K562 (cell line): ENCODE measurements at regions not wholly inside any gene's neighbourhood (a gene's known extent, or its start where the extent isn't known, plus 50 kb on each side); places are given as distances from the start of the nearest gene placed in this dataset.

ENCODE experiments used
- ATAC-seq: fragments of 200-7000 bp; cut with Tn5 transposase; 3 replicates; pipeline ENCODE4 v1.9.1; 2020; ENCODE audit warnings: moderate library complexity
- BruUV-seq: library from RNA; stranded (reverse); fragments of 400-500 nt; replicated peaks from 2 replicates; lab custom pipeline; 2021; lab: Mats Ljungman, UMichigan
- CTCF ChIA-PET: fragments of 300-600 bp; formaldehyde crosslinking; extraction: SDS; loops from one replicate; lab custom pipeline; 2021; ENCODE audit warnings: low intra/inter-chr PET ratio; lab: Yijun Ruan, JAX
- POLR2A ChIA-PET: fragments of 300-600, 350-650 bp; sonication (Branson Sonifier 250); formaldehyde crosslinking; extraction: SDS; loops from one replicate; lab custom pipeline; 2021; ENCODE audit warnings: antibody characterized with exemption, inconsistent platforms; lab: Yijun Ruan, JAX
- DNase-seq, 4 experiments: peaks; one replicate each; pipeline versions ENCODE4 v3.0.0 to v3.0.0-alpha.2; 2011 to 2018; ENCODE audit warnings: low spot score in 3 of 4, mixed read lengths in 3 of 4; ENCODE audit errors: extremely low read depth in 1 of 4
- FAIRE-seq: peaks from 2 replicates; lab custom pipeline; 2011; peaks lifted over from hg19 to GRCh38; lab: Jason Lieb, UNC
- H2AFZ ChIP-seq: 2 replicates; pipeline ENCODE4 v1.6.0; 2011; ENCODE audit warnings: low read depth, low read length, control low read depth, inconsistent platforms
- H3K27ac ChIP-seq: fragments of 200-600 bp; 3 replicates; pipeline ENCODE4 v1.8.0; 2011; ENCODE audit warnings: low read depth, mild to moderate bottlenecking, control low read depth, inconsistent platforms, low read length, moderate library complexity, mixed read lengths; ENCODE audit errors: extremely low read depth
- H3K27me3 ChIP-seq, 2 experiments: fragments of 300-600 bp in 1 of 2; 2 replicates in 1 of 2; 3 replicates in 1 of 2; pipeline versions ENCODE4 v1.6.0 to v1.8.0; 2011; ENCODE audit warnings: inconsistent platforms in 2 of 2, low read length in 2 of 2, mild to moderate bottlenecking in 1 of 2, mixed read lengths in 1 of 2, moderate library complexity in 1 of 2; ENCODE audit not compliant: control insufficient read depth in 2 of 2, insufficient read depth in 2 of 2
- H3K36me3 ChIP-seq: fragments of 300-600 bp; 3 replicates; pipeline ENCODE4 v1.8.0; 2011; ENCODE audit warnings: mild to moderate bottlenecking, low read length, inconsistent platforms; ENCODE audit not compliant: control insufficient read depth, insufficient read depth
- H3K4me1 ChIP-seq, 2 experiments: fragments of 200-600 bp in 1 of 2; replicated peaks in 1 of 2; 2 replicates in 1 of 2; 3 replicates in 1 of 2; pipeline versions ENCODE4 v1.5.1 to v1.8.0; 2011; ENCODE audit warnings: inconsistent platforms in 2 of 2, low read length in 2 of 2, mild to moderate bottlenecking in 1 of 2, mixed read lengths in 1 of 2, moderate library complexity in 1 of 2; ENCODE audit not compliant: control insufficient read depth in 2 of 2, insufficient read depth in 2 of 2
- H3K4me2 ChIP-seq: 2 replicates; pipeline ENCODE4 v1.6.1; 2011; ENCODE audit warnings: low read length, control low read depth, inconsistent platforms, mixed read lengths; ENCODE audit not compliant: insufficient read depth
- H3K4me3 ChIP-seq: fragments of 200-600 bp; sonication (generic), shearing (Covaris generic); 2 replicates; pipeline ENCODE4 v1.5.1; 2016; ENCODE audit warnings: control low read depth, inconsistent platforms
- H3K79me2 ChIP-seq: fragments of 200-600 bp; 3 replicates; pipeline ENCODE4 v1.8.0; 2011; ENCODE audit warnings: low read length, inconsistent platforms; ENCODE audit not compliant: control insufficient read depth, insufficient read depth
- H3K9ac ChIP-seq, 2 experiments: 2 replicates each; pipeline versions ENCODE4 v1.6.0 to v1.6.1; 2011; ENCODE audit warnings: low read depth in 2 of 2, low read length in 2 of 2, control low read depth in 1 of 2, inconsistent platforms in 1 of 2, mild to moderate bottlenecking in 1 of 2, mixed read lengths in 1 of 2; ENCODE audit not compliant: insufficient read depth in 1 of 2
- H3K9me1 ChIP-seq: one replicate; pipeline ENCODE4 v1.6.0; 2011; ENCODE audit warnings: inconsistent platforms, mild to moderate bottlenecking, low read length, moderate library complexity; ENCODE audit not compliant: control insufficient read depth, insufficient read depth
- H3K9me3 ChIP-seq: replicated peaks from 2 replicates; pipeline ENCODE4 v1.5.1; 2011; ENCODE audit warnings: low read depth, low read length, inconsistent platforms; ENCODE audit not compliant: control insufficient read depth, insufficient read depth
- H4K20me1 ChIP-seq: replicated peaks from 2 replicates; pipeline ENCODE4 v1.6.1; 2011; ENCODE audit warnings: low read length, inconsistent platforms, mixed read lengths; ENCODE audit not compliant: control insufficient read depth, insufficient read depth
- CEBPZ ChIP-seq: fragments of 150-350 bp; IDR thresholded peaks from 2 replicates; pipeline ENCODE4 v1.6.1; 2014; ENCODE audit warnings: low read depth, mild to moderate bottlenecking, low read length, borderline replicate concordance
- JUNB ChIP-seq: fragments of 450-650 bp; formaldehyde crosslinking; conservative IDR thresholded peaks from 2 replicates; pipeline ENCODE4 v1.4.0; 2020; ENCODE audit warnings: mild to moderate bottlenecking
- LARP7 ChIP-seq: fragments of 450-650 bp; IDR thresholded peaks from 2 replicates; pipeline ENCODE4 v1.6.1; 2016
- MAZ ChIP-seq, 2 experiments: fragments of 450-650 bp in 1 of 2; sonication (generic) in 1 of 2; formaldehyde crosslinking; IDR thresholded peaks in 1 of 2; conservative IDR thresholded peaks in 1 of 2; 2 replicates each; pipeline versions ENCODE4 v1.4.0 to v1.5.0; 2020; ENCODE audit warnings: mild to moderate bottlenecking in 1 of 2, missing genetic modification reagents in 1 of 2
- PHB2 ChIP-seq: fragments of 450-650 bp; IDR thresholded peaks from 2 replicates; pipeline ENCODE4 v1.6.1; 2017; ENCODE audit warnings: low read depth
- POLR2B ChIP-seq: fragments of 450-650 bp; IDR thresholded peaks from 2 replicates; pipeline ENCODE4 v1.6.1; 2018; ENCODE audit warnings: low read depth; ENCODE audit not compliant: partially characterized antibody
- STAG1 ChIP-seq: sonication (generic); formaldehyde crosslinking; IDR thresholded peaks from 2 replicates; pipeline ENCODE4 v1.5.0; 2020; ENCODE audit warnings: missing genetic modification reagents, borderline replicate concordance
- TAF1 ChIP-seq: IDR thresholded peaks from 2 replicates; pipeline ENCODE4 v1.6.1; 2011; ENCODE audit warnings: mild to moderate bottlenecking, low read length, moderate library complexity; ENCODE audit not compliant: insufficient read depth, control insufficient read depth, severe bottlenecking; ENCODE audit errors: extremely low read depth
- ZBTB33 ChIP-seq: sonication (generic); formaldehyde crosslinking; IDR thresholded peaks from 2 replicates; pipeline ENCODE4 v1.8.1; 2023; ENCODE audit warnings: mild to moderate bottlenecking, missing genetic modification reagents
- ZNF133 ChIP-seq: fragments of 250-450 bp; sonication (Bioruptor Pico); IDR thresholded peaks from 2 replicates; pipeline ENCODE4 v1.4.0; 2020; ENCODE audit warnings: mild to moderate bottlenecking
- ZNF384 ChIP-seq: IDR thresholded peaks from 2 replicates; pipeline ENCODE4 v1.6.1; 2012; ENCODE audit warnings: low read depth, low read length, improper control_type of control experiment
- WGBS: fragments of 100-300 bp; shearing (Covaris generic); methylation state at CpG from one replicate; pipeline ENCODE4 v1.1.6; 2016; ENCODE audit warnings: low coverage, mixed read lengths; ENCODE audit not compliant: insufficient coverage; ENCODE audit errors: missing lambda C conversion rate; 5-methylcytosine and 5-hydroxymethylcytosine counted together
- in situ Hi-C: fragments of 300-500 bp; cut with MboI; formaldehyde crosslinking; loops from 4 replicates; pipeline ENCODE4 v1.15.0; 2018; ENCODE audit warnings: inconsistent platforms, mixed read lengths
- intact Hi-C: fragments of 100-400 bp; cut with micrococcal nuclease; formaldehyde crosslinking; loops from 2 replicates; pipeline ENCODE4 v1.14.2; 2022
- TF ChIP-seq, protein P1 (sequence below): sonication (generic); formaldehyde crosslinking; IDR thresholded peaks from 2 replicates; pipeline ENCODE4 v1.8.0; 2022; ENCODE audit warnings: mild to moderate bottlenecking, missing genetic modification reagents
- TF ChIP-seq, protein P2 (sequence below): sonication (generic); formaldehyde crosslinking; IDR thresholded peaks from 2 replicates; pipeline ENCODE4 v1.9.0; 2022; ENCODE audit warnings: mild to moderate bottlenecking, missing genetic modification reagents

- ATAC-seq, result no peak
- peaks cover 16 to 48% of the 10 kb centered on the region in 2 experiments; a peak in 4 of 5 replicates for H3K27me3 ChIP-seq
- POLR2A ChIA-PET, result interaction anchor here (0.6 to 0.7 kb wide), 2 partner anchors 11 to 38 kb away, joined by 3 read pairs; no protein-coding TSS in a partner anchor
- no TSS peak for BruUV-seq
- no peak overlapping the region for H3K4me3 ChIP-seq
- no peaks in the 10 kb centered on the region for H3K4me1 ChIP-seq
- H4K20me1 ChIP-seq, result 0 out of 2 replicates have a peak, but pooled peaks cover 4% of the 10 kb centered on the region
- no peaks in the 10 kb centered on the region for H3K9me3 ChIP-seq
- H3K9ac ChIP-seq, result no peak overlapping the region
- WGBS, result 0% methylated on average over 6 of the region's 6 CpGs
- TF ChIP-seq JUNB (CRISPR knock-in tag) (no peak), CEBPZ (no peak), STAG1 (CRISPR knock-in tag) (no peak), PHB2 (no peak), TAF1 (no peak), ZNF384 (no peak), ZNF133 (no peak), MAZ (CRISPR knock-in tag; conservative IDR thresholded peaks at IDR 0.05 in 1 of 2, IDR thresholded peaks at IDR 0.05 in 1 of 2) (no peak), ZBTB33 (CRISPR knock-in tag) (no peak), LARP7 (no peak), POLR2B (no peak)
- TF ChIP-seq, protein P1, sequence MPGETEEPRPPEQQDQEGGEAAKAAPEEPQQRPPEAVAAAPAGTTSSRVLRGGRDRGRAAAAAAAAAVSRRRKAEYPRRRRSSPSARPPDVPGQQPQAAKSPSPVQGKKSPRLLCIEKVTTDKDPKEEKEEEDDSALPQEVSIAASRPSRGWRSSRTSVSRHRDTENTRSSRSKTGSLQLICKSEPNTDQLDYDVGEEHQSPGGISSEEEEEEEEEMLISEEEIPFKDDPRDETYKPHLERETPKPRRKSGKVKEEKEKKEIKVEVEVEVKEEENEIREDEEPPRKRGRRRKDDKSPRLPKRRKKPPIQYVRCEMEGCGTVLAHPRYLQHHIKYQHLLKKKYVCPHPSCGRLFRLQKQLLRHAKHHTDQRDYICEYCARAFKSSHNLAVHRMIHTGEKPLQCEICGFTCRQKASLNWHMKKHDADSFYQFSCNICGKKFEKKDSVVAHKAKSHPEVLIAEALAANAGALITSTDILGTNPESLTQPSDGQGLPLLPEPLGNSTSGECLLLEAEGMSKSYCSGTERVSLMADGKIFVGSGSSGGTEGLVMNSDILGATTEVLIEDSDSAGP (CRISPR knock-in tag), result no peak
- TF ChIP-seq, protein P2, sequence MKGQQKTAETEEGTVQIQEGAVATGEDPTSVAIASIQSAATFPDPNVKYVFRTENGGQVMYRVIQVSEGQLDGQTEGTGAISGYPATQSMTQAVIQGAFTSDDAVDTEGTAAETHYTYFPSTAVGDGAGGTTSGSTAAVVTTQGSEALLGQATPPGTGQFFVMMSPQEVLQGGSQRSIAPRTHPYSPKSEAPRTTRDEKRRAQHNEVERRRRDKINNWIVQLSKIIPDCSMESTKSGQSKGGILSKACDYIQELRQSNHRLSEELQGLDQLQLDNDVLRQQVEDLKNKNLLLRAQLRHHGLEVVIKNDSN, result no peak
- TF ChIP-seq, all 486 proteins: peak for 0
- Histone ChIP-seq H3K79me2 (no peaks in the 10 kb centered on the region), H3K9me1 (no peaks in the 10 kb centered on the region), H3K27ac (no peak overlapping the region), H3K4me2 (no peak overlapping the region), H3K36me3 (no peaks in the 10 kb centered on the region), H2AFZ (no peak overlapping the region)
- DNase-seq (no peak), FAIRE-seq (no peak)
- in situ Hi-C loops (no loop called here), intact Hi-C loops (no loop called here)
- CTCF ChIA-PET, result no interaction called here
These were observed 292.0 kb upstream of the C2CD4B start for GRCh38 chr15:62457100-62457499.
